ENCODE measurements at regions not wholly inside any gene's neighbourhood (a gene's known extent, or its start where the extent isn't known, plus 50 kb on each side); places are given as distances from the start of the nearest gene placed in this dataset.
"Not testable (repeated sequence)": the region's sequence is repeated elsewhere in the genome, so short reads cannot be mapped to it uniquely, and the experiment has no call there.

GRCh38 chr3:159401069-159401468 lies 587.6 kb upstream of the IL12A start:
- DNase-seq: no peak

GRCh38 chr3:159409711-159410110 lies 578.9 kb upstream of the IL12A start:
- not testable (repeated sequence) for DNase-seq

GRCh38 chr3:159413319-159413718 lies 575.3 kb upstream of the IL12A start:
- DNase-seq: no peak

- no peak for DNase-seq
These were observed 571.8 kb upstream of the IL12A start for GRCh38 chr3:159416856-159417255.

GRCh38 chr3:159417761-159418160 lies 570.9 kb upstream of the IL12A start:
- DNase-seq: no peak

GRCh38 chr3:159418571-159419526 lies 569.8 kb upstream of the IL12A start:
- DNase-seq: no peak

GRCh38 chr3:159429702-159430101 lies 558.9 kb upstream of the IL12A start:
- DNase-seq: no peak

GRCh38 chr3:159432682-159433340 lies 555.8 kb upstream of the IL12A start:
- no peak for DNase-seq

GRCh38 chr3:159439346-159439745 lies 549.3 kb upstream of the IL12A start:
- no peak for DNase-seq

- no peak for DNase-seq
These were observed 547.4 kb upstream of the IL12A start for GRCh38 chr3:159441279-159441678.

GRCh38 chr3:159443266-159443665 lies 545.4 kb upstream of the IL12A start:
- no peak for DNase-seq

- no peak for DNase-seq
These were observed 540.8 kb upstream of the IL12A start for GRCh38 chr3:159447841-159448240.

- no peak for DNase-seq
These were observed 539.7 kb upstream of the IL12A start for GRCh38 chr3:159448902-159449301.

GRCh38 chr3:159451067-159451466 lies 537.6 kb upstream of the IL12A start:
- DNase-seq: no peak

GRCh38 chr3:159451482-159451881 lies 537.2 kb upstream of the IL12A start:
- no peak for DNase-seq

GRCh38 chr3:159453036-159453435 lies 535.6 kb upstream of the IL12A start:
- no peak for DNase-seq

- no peak for DNase-seq
These were observed 534.7 kb upstream of the IL12A start for GRCh38 chr3:159453945-159454344.

- no peak for DNase-seq
These were observed 532.9 kb upstream of the IL12A start for GRCh38 chr3:159455741-159456181.

GRCh38 chr3:159458010-159458409 lies 530.6 kb upstream of the IL12A start:
- no peak for DNase-seq

GRCh38 chr3:159458982-159459381 lies 529.7 kb upstream of the IL12A start:
- no peak for DNase-seq

- DNase-seq: no peak
These were observed 516.0 kb upstream of the IL12A start for GRCh38 chr3:159472611-159473010.

GRCh38 chr3:159473206-159473605 lies 515.4 kb upstream of the IL12A start:
- no peak for DNase-seq

- DNase-seq: no peak
These were observed 508.6 kb upstream of the IL12A start for GRCh38 chr3:159480046-159480445.

Measured in activated CD4-positive, alpha-beta T cell treated with anti-CD3 and anti-CD28 coated beads, Interleukin-2, amount 50 U/mL, for 1 hour (primary cell).